Kidney epithelial cell (primary cell): ENCODE measurements at regions not wholly inside any gene's neighbourhood (a gene's known extent, or its start where the extent isn't known, plus 50 kb on each side); places are given as distances from the start of the nearest gene placed in this dataset.

ENCODE experiments used
- DNase-seq: peaks from one replicate; pipeline ENCODE4 v3.0.0-alpha.2; 2010; ENCODE audit warnings: low read depth
- H3K27me3 ChIP-seq: 2 replicates; pipeline ENCODE4 v1.6.0; 2011; ENCODE audit warnings: low read length; ENCODE audit not compliant: control insufficient read depth, insufficient read depth
- H3K36me3 ChIP-seq: 2 replicates; pipeline ENCODE4 v1.5.1; 2011; ENCODE audit warnings: low read length; ENCODE audit not compliant: control insufficient read depth, insufficient read depth
- H3K4me3 ChIP-seq: 2 replicates; pipeline ENCODE4 v1.5.1; 2011; ENCODE audit warnings: low read depth, mild to moderate bottlenecking, control low read depth, low read length
- TF ChIP-seq, protein P1 (sequence below): IDR thresholded peaks from 2 replicates; pipeline ENCODE4 v1.5.1; 2011; ENCODE audit warnings: mild to moderate bottlenecking, moderate library complexity, low read length, control low read depth, inconsistent platforms; ENCODE audit not compliant: insufficient read depth, poor library complexity, severe bottlenecking

DNA sequence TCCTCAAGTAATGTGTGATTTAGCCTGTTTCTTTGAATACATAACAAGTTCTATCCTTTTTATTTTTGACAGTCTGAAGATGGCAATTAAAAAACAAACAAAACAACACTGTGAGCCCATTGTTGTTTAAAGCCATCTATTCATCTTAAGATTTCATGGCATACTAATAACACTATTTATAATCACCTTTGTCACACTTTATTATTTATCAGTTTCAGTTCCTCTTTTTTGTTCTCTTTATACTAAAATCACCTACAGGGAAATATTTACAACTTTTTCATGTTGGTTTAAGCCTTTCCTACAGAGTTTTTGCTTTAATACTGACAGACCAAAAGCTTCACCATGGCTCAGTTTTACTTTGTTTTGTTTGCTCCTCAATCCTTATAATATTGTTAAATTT, 247.4 kb upstream of the CTSO start:
- Histone ChIP-seq H3K27me3 (no peaks in the 10 kb centered on the region), H3K36me3 (no peaks in the 10 kb centered on the region), H3K4me3 (no peak overlapping the region)
- TF ChIP-seq, protein P1, sequence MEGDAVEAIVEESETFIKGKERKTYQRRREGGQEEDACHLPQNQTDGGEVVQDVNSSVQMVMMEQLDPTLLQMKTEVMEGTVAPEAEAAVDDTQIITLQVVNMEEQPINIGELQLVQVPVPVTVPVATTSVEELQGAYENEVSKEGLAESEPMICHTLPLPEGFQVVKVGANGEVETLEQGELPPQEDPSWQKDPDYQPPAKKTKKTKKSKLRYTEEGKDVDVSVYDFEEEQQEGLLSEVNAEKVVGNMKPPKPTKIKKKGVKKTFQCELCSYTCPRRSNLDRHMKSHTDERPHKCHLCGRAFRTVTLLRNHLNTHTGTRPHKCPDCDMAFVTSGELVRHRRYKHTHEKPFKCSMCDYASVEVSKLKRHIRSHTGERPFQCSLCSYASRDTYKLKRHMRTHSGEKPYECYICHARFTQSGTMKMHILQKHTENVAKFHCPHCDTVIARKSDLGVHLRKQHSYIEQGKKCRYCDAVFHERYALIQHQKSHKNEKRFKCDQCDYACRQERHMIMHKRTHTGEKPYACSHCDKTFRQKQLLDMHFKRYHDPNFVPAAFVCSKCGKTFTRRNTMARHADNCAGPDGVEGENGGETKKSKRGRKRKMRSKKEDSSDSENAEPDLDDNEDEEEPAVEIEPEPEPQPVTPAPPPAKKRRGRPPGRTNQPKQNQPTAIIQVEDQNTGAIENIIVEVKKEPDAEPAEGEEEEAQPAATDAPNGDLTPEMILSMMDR: no peak
- DNase-seq: no peak

GRCh38 chr4:156198511-156198910, 244.8 kb upstream of the CTSO start:
- H3K4me3 ChIP-seq: no peak overlapping the region
- TF ChIP-seq, protein P1: no peak
- no peaks in the 10 kb centered on the region for H3K27me3 ChIP-seq
- no peak for DNase-seq
- no peaks in the 10 kb centered on the region for H3K36me3 ChIP-seq

- Histone ChIP-seq H3K4me3 (no peak overlapping the region), H3K36me3 (no peaks in the 10 kb centered on the region), H3K27me3 (no peaks in the 10 kb centered on the region)
- TF ChIP-seq, protein P1: no peak
- DNase-seq: peak; percentile 16
These were observed 243.6 kb upstream of the CTSO start for GRCh38 chr4:156197216-156197615.

GRCh38 chr4:156196722-156197121, 243.1 kb upstream of the CTSO start:
- DNase-seq: no peak
- TF ChIP-seq, protein P1: no peak
- Histone ChIP-seq H3K4me3 (no peak overlapping the region), H3K36me3 (no peaks in the 10 kb centered on the region), H3K27me3 (no peaks in the 10 kb centered on the region)

DNA sequence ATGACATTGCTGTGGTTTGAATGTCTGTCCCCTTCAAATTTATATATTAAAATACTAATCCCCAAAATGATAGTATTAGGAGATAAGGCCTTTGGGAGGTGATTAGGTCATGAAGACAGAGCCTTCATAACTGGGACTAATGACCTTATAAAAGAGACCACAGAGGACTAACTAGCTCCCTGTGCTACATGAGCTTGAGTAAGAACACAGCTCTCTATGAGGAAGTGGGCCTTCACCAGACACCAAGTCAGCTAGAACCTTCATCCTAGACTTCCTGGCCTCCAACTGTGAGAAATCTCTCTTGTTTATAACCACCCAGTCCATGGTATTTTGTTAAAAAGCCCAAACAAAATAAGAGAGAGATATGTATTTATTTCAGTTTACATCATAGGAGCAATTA, 242.2 kb upstream of the CTSO start:
- Histone ChIP-seq H3K27me3 (no peaks in the 10 kb centered on the region), H3K4me3 (no peak overlapping the region), H3K36me3 (no peaks in the 10 kb centered on the region)
- no peak for DNase-seq
- TF ChIP-seq, protein P1: no peak

DNA sequence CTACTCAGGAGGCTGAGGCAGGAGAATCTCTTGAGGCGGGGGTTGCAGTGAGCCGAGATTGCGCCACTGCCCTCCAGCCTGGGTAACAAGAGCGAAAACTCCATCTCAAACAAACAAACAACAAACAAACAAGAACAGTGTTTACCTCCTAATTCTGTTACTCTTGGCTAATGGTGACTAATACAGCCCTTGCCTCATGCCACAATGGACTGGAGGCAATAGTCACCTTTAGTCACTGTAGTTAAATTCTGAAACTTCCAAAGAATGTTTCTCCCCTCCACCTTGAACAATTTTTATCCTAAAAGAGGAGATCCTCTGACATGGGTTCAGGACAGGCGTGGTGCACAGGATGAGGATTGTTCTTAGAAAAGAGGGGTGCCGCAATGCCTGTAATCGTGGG, 241.2 kb upstream of the CTSO start:
- Histone ChIP-seq H3K36me3 (no peaks in the 10 kb centered on the region), H3K27me3 (no peaks in the 10 kb centered on the region), H3K4me3 (no peak overlapping the region)
- TF ChIP-seq, protein P1: no peak
- DNase-seq: no peak
